Lower leg skin (tissue), 3 donors: ENCODE measurements at regions not wholly inside any gene's neighbourhood (a gene's known extent, or its start where the extent isn't known, plus 50 kb on each side); places are given as distances from the start of the nearest gene placed in this dataset.

ENCODE experiments used
- CTCF ChIP-seq, 3 donors: fragments of 450-650 bp; IDR thresholded peaks; one replicate each; pipeline ENCODE4 v1.5.1; 2016; ENCODE audit warnings: antibody characterized with exemption in 3 of 3, mild to moderate bottlenecking in 3 of 3, moderate library complexity in 2 of 3
- POLR2A ChIP-seq, 2 donors: fragments of 450-650 bp; IDR thresholded peaks; one replicate each; pipeline ENCODE4 v1.6.1; 2016 to 2017; ENCODE audit warnings: antibody characterized with exemption in 2 of 2, mild to moderate bottlenecking in 1 of 2, moderate library complexity in 1 of 2

GRCh38 chr4:12126474-12126873 is 697.8 kb upstream of the HS3ST1 start:
- TF ChIP-seq CTCF (IDR thresholded peaks at IDR 0.05): no peak
- TF ChIP-seq POLR2A (IDR thresholded peaks at IDR 0.05): no peak
